ENCODE measurements at regions not wholly inside any gene's neighbourhood (a gene's known extent, or its start where the extent isn't known, plus 50 kb on each side); places are given as distances from the start of the nearest gene placed in this dataset.

- DNase-seq (ENCODE audit: low spot score) = no peak
Observed at GRCh38 chr10:46227936-46228562, 58.7 kb upstream of the ANTXRL start.

- peak; percentile 70 for DNase-seq (ENCODE audit: low spot score)
Observed at GRCh38 chr10:46228563-46229071, 58.2 kb upstream of the ANTXRL start.

GRCh38 chr10:46229144-46229563, 57.6 kb upstream of the ANTXRL start:
- DNase-seq (ENCODE audit: low spot score) = peak; percentile 12

GRCh38 chr10:46230615-46231014, 56.2 kb upstream of the ANTXRL start:
- DNase-seq (ENCODE audit: low spot score) = no peak

- no peak for DNase-seq (ENCODE audit: low spot score)
Observed at GRCh38 chr10:46231087-46231486, 55.7 kb upstream of the ANTXRL start.

DNA sequence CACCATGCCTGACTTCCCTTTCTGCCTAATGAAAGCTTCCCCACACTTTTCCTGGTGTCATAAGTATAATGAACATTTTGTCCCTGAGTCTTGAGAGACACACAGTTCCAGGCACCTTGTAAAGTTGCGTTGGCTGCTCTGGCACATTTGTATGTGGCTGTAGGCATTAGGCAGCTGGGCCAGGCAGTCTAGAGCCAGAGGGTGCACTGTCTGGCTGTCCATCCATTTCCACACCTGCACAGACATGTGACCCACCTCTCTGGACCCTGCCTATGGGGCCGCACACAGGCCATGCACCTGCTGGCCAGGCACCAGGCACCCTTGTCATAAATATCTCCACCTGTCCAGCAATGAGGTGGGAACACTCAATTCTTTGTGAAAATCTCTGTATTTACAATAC, 54.7 kb upstream of the ANTXRL start:
- DNase-seq (ENCODE audit: low spot score) = no peak

DNA sequence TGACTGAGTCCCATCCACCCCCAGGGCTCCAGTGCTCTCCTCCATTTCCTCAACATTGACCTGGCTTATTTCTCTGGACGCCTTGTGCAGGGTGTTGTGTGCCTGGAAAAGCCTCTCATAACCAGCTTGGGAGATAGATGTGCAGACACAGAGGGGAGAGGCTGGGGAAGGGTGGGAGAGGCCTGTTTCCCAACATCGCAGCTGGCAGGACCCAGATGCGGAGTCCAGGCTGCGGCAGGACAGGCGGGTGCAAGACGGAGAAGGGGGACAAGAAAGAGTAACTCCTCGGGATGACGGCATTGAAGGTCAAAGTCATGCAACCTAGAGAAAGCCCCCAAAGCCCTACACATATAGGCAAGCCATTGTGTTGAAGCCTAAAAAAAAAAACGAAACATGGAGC, 54.1 kb upstream of the ANTXRL start:
- DNase-seq (ENCODE audit: low spot score) = no peak

DNA sequence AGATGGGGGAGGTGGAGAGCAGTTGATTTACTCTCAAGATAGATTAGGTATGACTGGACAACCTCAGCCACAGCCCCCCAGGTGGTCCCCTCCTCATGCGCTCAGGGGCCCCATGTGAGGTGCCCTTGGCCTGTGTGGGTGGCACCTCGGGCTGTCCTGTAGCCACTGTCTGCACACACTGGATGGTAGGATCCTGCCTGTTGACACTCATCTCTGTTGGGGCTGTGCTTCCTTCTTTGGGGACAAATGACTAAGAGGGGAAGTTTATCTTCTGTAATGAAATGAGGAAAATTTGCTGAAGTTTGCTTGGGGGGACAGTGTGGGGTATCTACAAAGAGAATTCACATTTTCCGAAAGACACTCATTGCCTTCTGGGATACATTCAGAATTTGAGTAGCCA, 53.6 kb upstream of the ANTXRL start:
- no peak for DNase-seq (ENCODE audit: low spot score)

GRCh38 chr10:46234026-46234425, 52.8 kb upstream of the ANTXRL start:
- no peak for DNase-seq (ENCODE audit: low spot score)

- no peak for DNase-seq (ENCODE audit: low spot score)
Observed at GRCh38 chr10:46234431-46235060, 52.3 kb upstream of the ANTXRL start.

DNA sequence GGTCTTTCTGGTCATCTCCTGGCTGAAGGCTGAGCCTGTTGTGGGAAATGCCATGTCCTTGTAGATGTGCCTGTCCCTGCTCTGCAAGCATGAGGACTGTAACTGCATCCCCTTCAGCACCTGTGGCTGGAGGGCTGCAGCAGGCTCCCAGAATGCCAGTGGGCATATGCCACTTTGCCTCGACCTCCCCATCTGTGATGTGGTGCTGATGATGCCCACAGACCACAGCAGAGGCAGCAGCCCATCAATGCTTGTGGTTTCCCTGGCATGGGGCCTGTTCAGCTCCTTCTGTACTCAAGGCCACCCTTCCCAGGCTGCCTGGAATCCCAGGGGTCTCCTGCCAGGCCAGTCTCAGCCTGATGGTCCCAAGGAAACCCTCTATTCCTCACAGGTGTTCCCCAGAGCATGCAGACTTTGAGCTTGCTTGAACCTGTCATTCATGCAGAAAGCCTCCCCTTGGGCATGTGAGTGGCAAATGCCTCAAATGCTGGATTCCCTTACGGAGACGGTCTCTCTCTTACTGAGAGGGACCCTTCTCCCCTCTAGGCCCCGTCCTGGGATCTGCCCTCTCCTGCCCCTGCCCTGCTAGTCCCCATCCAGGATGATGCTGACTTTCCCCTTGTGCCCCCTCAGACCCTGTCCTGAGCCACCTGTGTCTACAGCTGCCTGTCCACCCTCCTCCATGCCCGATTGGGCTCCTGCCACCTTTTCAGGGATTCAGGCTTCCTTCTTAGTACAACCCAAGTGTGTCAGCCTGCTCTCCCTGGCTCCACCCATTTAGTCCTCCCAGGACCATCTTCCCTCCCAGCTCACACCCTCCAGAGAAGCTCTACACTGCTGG, 50.9 kb upstream of the ANTXRL start:
- DNase-seq (ENCODE audit: low spot score) = no peak

DNA sequence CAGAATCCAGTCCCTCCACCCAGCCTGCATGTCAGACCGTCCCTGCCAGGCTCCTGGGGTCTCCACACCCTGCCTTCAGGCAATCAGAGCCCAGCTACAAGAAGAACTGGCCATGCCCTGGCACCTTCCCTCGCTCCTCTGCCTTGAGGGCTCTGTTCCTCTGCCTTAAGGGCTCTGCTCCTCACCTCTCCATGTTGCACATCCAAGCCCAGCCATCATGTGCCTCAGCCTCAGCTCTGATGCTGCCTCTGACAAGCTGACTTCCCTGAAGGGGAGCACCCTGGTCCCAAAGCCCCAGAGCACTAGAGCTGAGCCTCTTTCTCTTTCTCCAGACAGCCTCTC, 50.3 kb upstream of the ANTXRL start:
- no peak for DNase-seq (ENCODE audit: low spot score)

GRCh38 chr10:46236941-46237681, 49.7 kb upstream of the ANTXRL start:
- DNase-seq (ENCODE audit: low spot score) = no peak
